Aorta (tissue), 5 donors: ENCODE measurements at regions not wholly inside any gene's neighbourhood (a gene's known extent, or its start where the extent isn't known, plus 50 kb on each side); places are given as distances from the start of the nearest gene placed in this dataset.
"Not testable (repeated sequence)": the region's sequence is repeated elsewhere in the genome, so short reads cannot be mapped to it uniquely, and the experiment has no call there.

Source experiments
- ATAC-seq: fragments of 200-7000 bp; cut with Tn5 transposase; one replicate; pipeline ENCODE4 v1.9.1; 2022; ENCODE audit warnings: moderate library complexity; ENCODE audit not compliant: low FRiP score
- DNase-seq, 2 donors: peaks; one replicate each; pipeline ENCODE4 v3.0.0-alpha.2; 2020
- H3K27ac ChIP-seq, 2 donors: one replicate each; pipeline ENCODE4 v1.5.1; 2013; ENCODE audit warnings: low read length in 2 of 2, mild to moderate bottlenecking in 2 of 2, moderate library complexity in 2 of 2, control low read depth in 1 of 2, inconsistent platforms in 1 of 2, low read depth in 1 of 2
- H3K27me3 ChIP-seq, 2 donors: one replicate each; pipeline ENCODE4 v1.6.1; 2013; ENCODE audit warnings: control low read depth in 1 of 2, low read length in 1 of 2, mild to moderate bottlenecking in 1 of 2, moderate library complexity in 1 of 2; ENCODE audit not compliant: insufficient read depth in 2 of 2, control insufficient read depth in 1 of 2
- H3K36me3 ChIP-seq, 2 donors: one replicate each; pipeline ENCODE4 v1.6.1; 2013; ENCODE audit warnings: control low read depth in 1 of 2, low read length in 1 of 2, mild to moderate bottlenecking in 1 of 2; ENCODE audit not compliant: insufficient read depth in 2 of 2, control insufficient read depth in 1 of 2
- H3K4me1 ChIP-seq, 2 donors: one replicate each; pipeline ENCODE4 v1.6.1; 2013; ENCODE audit warnings: low read length in 2 of 2, control low read depth in 1 of 2, mild to moderate bottlenecking in 1 of 2, moderate library complexity in 1 of 2; ENCODE audit not compliant: insufficient read depth in 2 of 2, control insufficient read depth in 1 of 2
- H3K4me3 ChIP-seq, 2 donors: one replicate each; pipeline ENCODE4 v1.5.1; 2013; ENCODE audit warnings: low read length in 2 of 2, control low read depth in 1 of 2, mild to moderate bottlenecking in 1 of 2
- H3K9me3 ChIP-seq: one replicate; pipeline ENCODE4 v1.6.1; 2013; ENCODE audit warnings: mild to moderate bottlenecking, low read length; ENCODE audit not compliant: control insufficient read depth
- WGBS, 2 donors: extraction: QIAGEN DNeasy Blood & Tissue Kit; methylation state at CpG; one replicate each; pipeline ENCODE4 v1.1.7; 2013; 5-methylcytosine and 5-hydroxymethylcytosine counted together
- intact Hi-C, 2 donors: fragments of 100-400 bp; cut with DNase I; formaldehyde crosslinking; loops; one replicate each; pipeline versions ENCODE4 v1.14.2 to v1.15.0; 2022
- donor health status: healthy with polysubstance abuse.
- donor health status: Bipolar disorder and iron deficiency.
- donor health status: DM: no; HTN: no; CAD: no.
- donor health status: DM: no; HTN: no; CAD: no.
- donor health status: DM: yes; HTN: yes; CAD: no.

DNA sequence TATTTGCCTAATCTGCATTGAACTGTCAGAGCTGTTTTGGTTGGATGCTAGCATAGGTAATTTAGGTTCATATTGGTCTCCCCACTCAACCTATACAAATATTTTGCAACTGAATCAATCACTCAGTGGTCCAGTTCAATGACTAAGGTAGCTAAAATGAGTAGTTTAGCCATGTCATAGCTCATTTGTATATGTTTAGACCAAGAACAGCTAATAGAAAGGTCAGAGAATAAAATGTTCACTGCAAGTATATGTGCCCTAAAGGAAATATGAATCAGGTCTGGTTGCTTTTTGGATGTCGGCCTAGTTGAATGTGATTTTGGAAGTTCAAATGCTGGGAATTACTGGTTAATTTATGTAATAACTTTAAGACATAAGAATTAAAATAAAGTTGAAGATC, 883.9 kb downstream of the LRFN5 start:
- intact Hi-C loops = no loop called here
- Histone ChIP-seq H3K27me3 (no peaks in the 10 kb centered on the region), H3K27ac (no peak overlapping the region), H3K4me1 (no peaks in the 10 kb centered on the region), H3K9me3 (no peaks in the 10 kb centered on the region), H3K4me3 (no peak overlapping the region), H3K36me3 (no peaks in the 10 kb centered on the region)
- ATAC-seq = no peak
- DNase-seq = no peak
- 53 to 83% methylated on average over 1 of the region's 1 CpG for WGBS, 2 donors

DNA sequence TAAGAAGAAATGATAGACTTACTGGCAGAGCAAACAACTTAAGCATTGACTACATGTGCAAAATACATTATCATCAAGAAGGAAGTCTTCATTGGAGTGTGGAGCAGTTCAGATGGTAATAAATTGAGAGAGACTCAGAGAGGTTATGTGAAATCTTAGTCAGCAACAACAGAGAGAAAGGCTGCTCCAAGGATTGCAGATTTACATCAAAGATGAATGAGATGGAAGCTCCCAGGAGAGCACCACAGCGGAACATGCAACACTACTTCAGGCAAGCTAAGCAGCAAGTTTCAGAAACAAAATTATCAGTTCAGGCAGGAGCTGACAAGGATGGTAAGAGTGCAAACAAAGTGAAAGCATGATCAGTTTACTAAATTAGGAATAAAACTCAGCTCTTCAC, 882.3 kb downstream of the LRFN5 start:
- WGBS, 2 donors = 24 to 36% methylated on average over 1 of the region's 1 CpG
- ATAC-seq = no peak

DNA sequence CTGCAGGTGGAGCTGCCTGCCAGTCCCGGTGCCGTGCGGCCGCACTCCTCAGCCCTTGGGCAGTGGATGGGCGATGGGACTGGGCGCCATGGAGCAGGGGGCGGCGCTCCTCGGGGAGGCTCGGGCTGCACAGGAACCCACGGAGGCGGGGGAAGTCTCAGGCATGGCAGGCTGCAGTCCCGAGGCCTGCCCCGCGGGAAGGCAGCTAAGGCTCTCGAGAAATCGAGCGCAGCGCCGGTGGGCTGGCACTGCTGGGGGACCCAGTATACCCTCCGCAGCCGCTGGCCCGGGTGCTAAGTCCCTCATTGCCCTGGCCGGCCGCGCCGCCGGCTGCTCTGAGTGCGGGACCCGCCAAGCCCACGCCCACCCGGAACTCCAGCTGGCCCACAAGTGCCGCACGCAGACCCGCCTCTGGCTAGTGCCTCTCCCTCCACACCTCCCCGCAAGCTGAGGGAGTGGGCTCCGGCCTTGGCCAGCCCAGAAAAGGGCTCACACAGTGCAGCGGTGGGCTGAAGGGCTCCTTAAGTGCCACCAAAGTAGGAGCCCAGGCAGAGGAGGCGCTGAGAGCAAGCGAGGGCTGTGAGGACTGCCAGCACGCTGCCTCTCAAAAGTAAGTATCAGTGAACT, 875.8 kb downstream of the LRFN5 start:
- H3K27me3 ChIP-seq, H3K36me3 ChIP-seq, H3K9me3 ChIP-seq, intact Hi-C loops, H3K4me1 ChIP-seq, H3K27ac ChIP-seq, H3K4me3 ChIP-seq, ATAC-seq: not testable (repeated sequence)
- WGBS, 2 donors = 97 to 98% methylated on average over 41 of the region's 41 CpGs
- DNase-seq = peak in 1 of 2 donors; percentile 53

More for the DNA sequence above, 882.3 kb downstream of the LRFN5 start:
- Histone ChIP-seq H3K27me3 (no peaks in the 10 kb centered on the region), H3K36me3 (no peaks in the 10 kb centered on the region), H3K4me3 (no peak overlapping the region), H3K27ac (no peak overlapping the region), H3K9me3 (no peaks in the 10 kb centered on the region), H3K4me1 (no peaks in the 10 kb centered on the region)
- DNase-seq = no peak
- intact Hi-C loops = no loop called here

DNA sequence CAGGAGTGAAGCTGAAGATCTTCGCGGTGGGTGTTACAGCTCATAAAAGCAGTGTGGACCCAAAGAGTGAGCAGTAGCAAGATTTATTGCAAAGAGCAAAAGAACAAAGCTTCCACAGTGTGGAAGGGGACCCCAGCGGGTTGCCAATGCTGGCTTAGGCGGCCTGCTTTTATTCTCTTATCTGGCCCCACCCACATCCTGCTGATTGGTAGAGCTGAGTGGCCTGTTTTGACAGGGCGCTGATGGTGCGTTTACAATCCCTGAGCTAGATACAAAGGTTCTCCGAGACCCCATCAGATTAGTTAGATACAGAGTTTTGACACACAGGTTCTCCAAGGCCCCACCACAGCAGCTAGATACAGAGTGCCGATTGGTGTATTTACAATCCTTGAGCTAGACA, 875.0 kb downstream of the LRFN5 start:
- intact Hi-C loops, H3K27me3 ChIP-seq, DNase-seq, H3K36me3 ChIP-seq, H3K9me3 ChIP-seq, ATAC-seq, H3K27ac ChIP-seq, H3K4me1 ChIP-seq, H3K4me3 ChIP-seq: not testable (repeated sequence)
- WGBS, 2 donors = 86 to 91% methylated on average over 8 of the region's 8 CpGs

DNA sequence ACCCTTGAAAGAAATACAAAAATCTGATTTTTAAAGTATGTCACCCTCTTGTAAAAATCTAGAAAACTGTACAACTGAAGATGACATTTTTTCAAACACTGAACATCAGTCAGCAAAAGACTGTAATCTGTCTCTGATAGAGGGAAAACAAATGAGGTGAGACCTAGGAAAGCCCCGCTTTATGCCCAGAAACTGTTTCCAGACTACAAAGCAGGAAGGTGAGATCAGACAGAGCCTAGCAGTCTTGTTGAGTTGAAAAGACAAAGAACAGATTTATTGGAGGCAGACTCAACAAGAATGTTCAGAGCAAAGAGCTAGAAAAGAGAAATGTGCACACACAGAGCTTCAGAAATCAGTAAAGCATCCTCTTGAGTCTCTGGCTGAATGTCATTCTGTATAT, 873.6 kb downstream of the LRFN5 start:
- ATAC-seq (no peak), DNase-seq (no peak)
- Histone ChIP-seq H3K36me3 (no peaks in the 10 kb centered on the region), H3K27me3 (no peaks in the 10 kb centered on the region), H3K4me1 (no peaks in the 10 kb centered on the region), H3K4me3 (no peak overlapping the region), H3K27ac (no peak overlapping the region), H3K9me3 (no peaks in the 10 kb centered on the region)
- intact Hi-C loops = no loop called here
- WGBS, 2 donors = 37 to 58% methylated on average over 1 of the region's 1 CpG

DNA sequence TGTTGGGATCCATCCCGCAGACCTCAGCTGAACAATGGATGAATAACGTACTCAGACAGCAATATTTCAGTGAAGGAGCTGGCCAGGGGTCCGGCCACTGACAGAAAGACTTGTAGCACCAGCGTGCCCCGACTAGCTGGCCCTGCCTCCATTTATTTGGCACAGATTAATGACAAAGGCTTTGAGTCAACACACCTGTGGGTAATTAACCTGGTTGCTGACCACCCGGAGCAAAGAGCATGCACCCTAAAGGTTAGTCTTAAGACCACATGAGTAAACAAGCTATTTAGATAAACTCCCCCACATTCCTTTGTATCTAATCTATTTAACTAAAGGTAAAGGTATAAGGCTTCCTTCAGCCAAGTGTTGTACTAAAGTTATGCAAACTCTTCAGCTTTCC, 868.6 kb downstream of the LRFN5 start:
- H3K36me3 ChIP-seq = no peaks in the 10 kb centered on the region
- ATAC-seq (no peak), DNase-seq (no peak)
- no peak overlapping the region for H3K27ac ChIP-seq
- H3K4me1 ChIP-seq = no peaks in the 10 kb centered on the region
- H3K4me3 ChIP-seq = no peak overlapping the region
- intact Hi-C loops = no loop called here
- 9 to 20% methylated on average over 6 of the region's 6 CpGs for WGBS, 2 donors
- H3K9me3 ChIP-seq = no peaks in the 10 kb centered on the region
- H3K27me3 ChIP-seq = no peaks in the 10 kb centered on the region

DNA sequence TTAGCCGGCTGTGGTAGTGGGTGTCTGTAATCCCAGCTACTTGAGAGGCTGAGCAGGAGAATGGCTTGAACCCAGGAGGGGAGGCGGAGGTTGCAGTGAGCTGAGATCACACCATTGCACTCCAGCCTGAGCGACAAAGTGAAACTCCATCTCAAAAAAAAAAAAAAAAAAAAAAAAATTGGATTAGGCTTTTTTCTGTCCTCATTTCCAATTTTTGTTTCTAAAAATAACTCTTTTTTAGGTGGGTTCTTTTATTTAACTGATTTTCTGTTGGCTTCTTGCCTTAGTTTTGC, 863.7 kb downstream of the LRFN5 start:
- Histone ChIP-seq H3K4me3 (no peak overlapping the region), H3K27ac (no peak overlapping the region), H3K9me3 (no peaks in the 10 kb centered on the region), H3K4me1 (no peaks in the 10 kb centered on the region), H3K36me3 (no peaks in the 10 kb centered on the region), H3K27me3 (no peaks in the 10 kb centered on the region)
- ATAC-seq (no peak), DNase-seq (no peak)
- intact Hi-C loops = no loop called here
- WGBS, 2 donors = 75 to 76% methylated on average over 3 of the region's 3 CpGs

DNA sequence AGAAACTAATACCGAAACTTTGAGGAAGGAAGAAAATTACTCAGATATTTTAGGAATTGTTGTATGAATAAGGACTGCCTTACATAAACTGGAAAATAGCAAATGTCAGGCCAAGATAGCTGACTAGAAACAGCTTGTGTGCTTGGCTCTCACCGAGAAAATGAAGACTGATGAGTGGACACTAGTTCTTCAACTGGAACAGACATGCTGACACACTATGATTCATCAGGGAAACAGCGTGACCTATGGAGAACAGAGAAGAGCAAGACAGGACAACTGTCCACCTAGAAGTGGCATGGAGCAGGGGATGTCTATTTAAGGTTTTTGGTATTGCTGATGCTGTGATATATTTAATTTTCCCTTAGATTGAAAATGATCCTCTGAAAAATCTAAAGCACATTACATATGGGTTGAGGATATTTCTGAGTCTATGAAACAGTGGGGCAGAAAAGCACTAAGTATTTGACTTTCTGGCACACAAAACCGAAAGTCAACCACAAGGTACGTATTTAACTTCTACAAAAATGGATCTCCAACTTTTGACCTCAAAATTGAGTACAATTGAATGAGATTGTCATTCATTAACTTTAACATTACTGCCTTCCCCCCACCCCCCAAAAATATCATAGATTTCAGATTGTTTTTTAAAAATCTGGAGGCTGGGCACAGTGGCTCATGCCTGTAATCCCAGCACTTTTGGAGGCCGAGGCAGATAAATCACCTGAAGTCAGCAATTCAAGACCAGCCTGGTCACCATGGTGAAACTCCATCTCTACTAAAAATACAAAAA, 863.2 kb downstream of the LRFN5 start:
- Histone ChIP-seq H3K36me3 (no peaks in the 10 kb centered on the region), H3K27ac (no peak overlapping the region), H3K4me1 (no peaks in the 10 kb centered on the region), H3K27me3 (no peaks in the 10 kb centered on the region), H3K9me3 (no peaks in the 10 kb centered on the region), H3K4me3 (no peak overlapping the region)
- no peak for DNase-seq
- WGBS, 2 donors = 75 to 77% methylated on average over 6 of the region's 6 CpGs
- ATAC-seq = no peak
- intact Hi-C loops = no loop called here

DNA sequence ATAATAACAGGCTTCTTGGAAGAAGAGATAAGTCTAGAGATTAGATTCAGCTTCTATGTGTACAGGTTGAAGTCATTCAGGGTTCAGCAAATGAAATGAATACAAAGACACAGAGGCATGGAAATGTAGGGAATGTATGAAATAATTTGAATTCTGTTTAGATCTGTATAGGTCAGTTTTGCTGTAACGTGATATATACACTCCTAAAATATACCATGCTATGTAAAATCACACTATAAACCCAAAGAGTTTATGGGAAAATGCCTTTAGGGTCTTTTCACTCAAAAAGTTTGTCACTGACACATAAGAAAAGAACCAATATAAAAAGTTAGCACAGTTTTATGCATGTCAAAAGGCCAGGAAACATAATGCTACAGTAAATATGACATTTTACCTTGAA, 854.0 kb downstream of the LRFN5 start:
- Histone ChIP-seq H3K36me3 (no peaks in the 10 kb centered on the region), H3K4me1 (no peaks in the 10 kb centered on the region)

More for the DNA sequence above, 854.0 kb downstream of the LRFN5 start:
- no peak for ATAC-seq
- H3K4me3 ChIP-seq = no peak overlapping the region
- DNase-seq = no peak
- intact Hi-C loops = no loop called here
- 23 to 27% methylated on average over 1 of the region's 1 CpG for WGBS, 2 donors
- H3K27ac ChIP-seq = no peak overlapping the region
- no peaks in the 10 kb centered on the region for H3K27me3 ChIP-seq
- H3K9me3 ChIP-seq = peaks cover 1% of the 10 kb centered on the region
